ENCODE measurements at regions not wholly inside any gene's neighbourhood (a gene's known extent, or its start where the extent isn't known, plus 50 kb on each side); places are given as distances from the start of the nearest gene placed in this dataset.
"Not testable (repeated sequence)": the region's sequence is repeated elsewhere in the genome, so short reads cannot be mapped to it uniquely, and the experiment has no call there.

GRCh38 chr12:62050785-62051184 lies 209.4 kb upstream of the USP15 start:
- H3K27ac ChIP-seq: no peak overlapping the region
- H4K20me1 ChIP-seq (ENCODE audit: low read depth): no peaks in the 10 kb centered on the region
- no peaks in the 10 kb centered on the region for H3K9me3 Mint-ChIP-seq
- no peaks in the 10 kb centered on the region for H3K9me3 ChIP-seq (ENCODE audit: low read depth)
- no peaks in the 10 kb centered on the region for H3K79me2 ChIP-seq (ENCODE audit: low read depth)
- no peaks in the 10 kb centered on the region for H3K4me1 Mint-ChIP-seq
- no peaks in the 10 kb centered on the region for H3F3A ChIP-seq (ENCODE audit: low read depth)
- no peaks in the 10 kb centered on the region for H3K27me3 ChIP-seq
- no peak overlapping the region for H3K4me3 ChIP-seq
- H3K4me2 ChIP-seq: no peak overlapping the region
- H2AFZ ChIP-seq (replicated peaks): no peak overlapping the region
- H3K36me3 Mint-ChIP-seq: no peaks in the 10 kb centered on the region
- H3K9ac ChIP-seq: no peak overlapping the region
- no peak overlapping the region for H3K27ac Mint-ChIP-seq
- H3K4me1 ChIP-seq: no peaks in the 10 kb centered on the region
- H3K4me3 Mint-ChIP-seq: no peak overlapping the region
- DNase-seq (ENCODE audit: low spot score): no peak
- no peaks in the 10 kb centered on the region for H3K36me3 ChIP-seq
- no peaks in the 10 kb centered on the region for H3K27me3 Mint-ChIP-seq (ENCODE audit: insufficient read depth, low read depth)
- TF ChIP-seq EZH2phosphoT487 (IDR thresholded peaks at IDR 0.05) (no peak), EZH2 (IDR thresholded peaks at IDR 0.05) (no peak)
- TF ChIP-seq, protein P1, sequence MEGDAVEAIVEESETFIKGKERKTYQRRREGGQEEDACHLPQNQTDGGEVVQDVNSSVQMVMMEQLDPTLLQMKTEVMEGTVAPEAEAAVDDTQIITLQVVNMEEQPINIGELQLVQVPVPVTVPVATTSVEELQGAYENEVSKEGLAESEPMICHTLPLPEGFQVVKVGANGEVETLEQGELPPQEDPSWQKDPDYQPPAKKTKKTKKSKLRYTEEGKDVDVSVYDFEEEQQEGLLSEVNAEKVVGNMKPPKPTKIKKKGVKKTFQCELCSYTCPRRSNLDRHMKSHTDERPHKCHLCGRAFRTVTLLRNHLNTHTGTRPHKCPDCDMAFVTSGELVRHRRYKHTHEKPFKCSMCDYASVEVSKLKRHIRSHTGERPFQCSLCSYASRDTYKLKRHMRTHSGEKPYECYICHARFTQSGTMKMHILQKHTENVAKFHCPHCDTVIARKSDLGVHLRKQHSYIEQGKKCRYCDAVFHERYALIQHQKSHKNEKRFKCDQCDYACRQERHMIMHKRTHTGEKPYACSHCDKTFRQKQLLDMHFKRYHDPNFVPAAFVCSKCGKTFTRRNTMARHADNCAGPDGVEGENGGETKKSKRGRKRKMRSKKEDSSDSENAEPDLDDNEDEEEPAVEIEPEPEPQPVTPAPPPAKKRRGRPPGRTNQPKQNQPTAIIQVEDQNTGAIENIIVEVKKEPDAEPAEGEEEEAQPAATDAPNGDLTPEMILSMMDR (IDR thresholded peaks at IDR 0.05): no peak

DNA sequence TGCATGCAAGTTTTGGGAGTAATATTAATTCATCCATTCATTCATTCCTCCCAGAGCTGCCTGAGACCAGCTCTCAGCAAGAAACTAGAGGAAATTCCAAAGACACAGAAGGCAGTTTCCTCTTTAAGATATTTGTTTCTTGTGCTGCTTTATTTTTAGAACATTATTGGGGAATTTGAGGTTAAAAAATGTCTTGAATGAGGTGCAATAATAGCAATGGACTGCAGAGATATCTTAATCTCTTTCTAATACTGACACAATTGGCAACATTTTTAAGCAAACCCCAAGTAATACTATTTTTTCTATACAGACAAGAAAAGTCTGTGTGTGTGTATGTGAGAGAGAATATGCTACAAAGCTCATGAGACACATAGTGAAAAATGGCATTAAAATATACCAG lies 190.2 kb upstream of the USP15 start:
- Mint-ChIP-seq H3K36me3 (no peaks in the 10 kb centered on the region), H3K4me3 (no peak overlapping the region), H3K27ac (no peak overlapping the region), H3K9me3 (no peaks in the 10 kb centered on the region), H3K27me3 (ENCODE audit: insufficient read depth, low read depth) (peaks cover 2% of the 10 kb centered on the region), H3K4me1 (no peaks in the 10 kb centered on the region)
- Histone ChIP-seq H3F3A (ENCODE audit: low read depth) (peaks cover 11% of the 10 kb centered on the region), H3K9me3 (ENCODE audit: low read depth) (no peaks in the 10 kb centered on the region), H4K20me1 (ENCODE audit: low read depth) (no peaks in the 10 kb centered on the region), H3K4me1 (peaks cover 31% of the 10 kb centered on the region), H2AFZ (replicated peaks) (no peak overlapping the region), H3K27ac (no peak overlapping the region), H3K36me3 (no peaks in the 10 kb centered on the region), H3K9ac (no peak overlapping the region), H3K27me3 (no peaks in the 10 kb centered on the region), H3K4me3 (no peak overlapping the region), H3K79me2 (ENCODE audit: low read depth) (no peaks in the 10 kb centered on the region), H3K4me2 (no peak overlapping the region)
- DNase-seq (ENCODE audit: low spot score): no peak
- TF ChIP-seq EZH2 (IDR thresholded peaks at IDR 0.05): no peak
- TF ChIP-seq EZH2phosphoT487 (IDR thresholded peaks at IDR 0.05): no peak
- TF ChIP-seq, protein P1 (IDR thresholded peaks at IDR 0.05): no peak

DNA sequence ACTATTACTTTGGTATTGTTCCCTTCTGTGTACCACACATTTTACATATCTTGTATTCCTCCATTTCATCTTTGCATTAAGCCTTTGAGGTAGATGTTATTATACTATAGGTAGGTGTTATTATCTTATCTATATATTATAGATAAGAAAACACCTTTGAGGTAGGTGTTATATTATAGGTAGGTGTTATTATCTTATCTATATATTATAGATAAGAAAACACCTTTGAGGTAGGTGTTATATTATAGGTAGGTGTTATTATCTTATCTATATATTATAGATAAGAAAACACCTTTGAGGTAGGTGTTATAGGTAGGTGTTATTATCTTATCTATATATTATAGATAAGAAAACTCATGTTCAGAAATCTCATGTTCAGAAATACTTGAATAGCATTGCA lies 187.0 kb upstream of the USP15 start:
- not testable (repeated sequence) for H3K79me2 ChIP-seq (ENCODE audit: low read depth); H3K9me3 Mint-ChIP-seq; H3K36me3 Mint-ChIP-seq; H3K9ac ChIP-seq; H3K27ac Mint-ChIP-seq; H3K9me3 ChIP-seq (ENCODE audit: low read depth); H3K27me3 Mint-ChIP-seq (ENCODE audit: insufficient read depth, low read depth); H3K4me1 Mint-ChIP-seq; H2AFZ ChIP-seq (replicated peaks); H3K27ac ChIP-seq; H3K4me3 Mint-ChIP-seq; H3K27me3 ChIP-seq; H3K36me3 ChIP-seq; H4K20me1 ChIP-seq (ENCODE audit: low read depth); H3K4me2 ChIP-seq; DNase-seq (ENCODE audit: low spot score); H3K4me3 ChIP-seq
- H3F3A ChIP-seq (ENCODE audit: low read depth): peaks cover 11% of the 10 kb centered on the region
- H3K4me1 ChIP-seq: peaks cover 35% of the 10 kb centered on the region

DNA sequence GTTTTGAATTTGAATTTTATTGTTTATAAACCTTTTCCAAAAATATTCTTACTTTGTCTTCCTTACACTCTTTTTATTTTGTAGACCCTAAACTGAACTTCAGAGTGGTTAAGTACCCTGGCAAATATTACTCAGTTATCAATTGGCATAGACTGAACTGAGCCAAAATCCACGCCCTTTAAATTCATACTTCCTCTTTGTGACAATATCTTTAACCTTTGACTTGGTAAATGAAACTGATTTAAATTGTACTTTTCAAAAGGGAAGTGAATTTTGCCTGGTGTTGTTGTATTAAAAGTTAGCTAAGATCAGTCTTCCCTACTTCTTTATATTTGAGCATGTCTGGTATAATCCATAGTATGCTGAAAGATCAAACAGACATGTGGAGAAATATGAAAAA lies 184.3 kb upstream of the USP15 start:
- H3K4me1 Mint-ChIP-seq: no peaks in the 10 kb centered on the region
- Histone ChIP-seq H3K36me3 (no peaks in the 10 kb centered on the region), H3F3A (ENCODE audit: low read depth) (no peaks in the 10 kb centered on the region), H3K4me1 (peaks cover 13% of the 10 kb centered on the region), H3K79me2 (ENCODE audit: low read depth) (no peaks in the 10 kb centered on the region), H3K27me3 (no peaks in the 10 kb centered on the region), H3K9ac (no peak overlapping the region), H3K4me3 (no peak overlapping the region), H4K20me1 (ENCODE audit: low read depth) (no peaks in the 10 kb centered on the region), H3K9me3 (ENCODE audit: low read depth) (no peaks in the 10 kb centered on the region), H2AFZ (replicated peaks) (no peak overlapping the region), H3K27ac (no peak overlapping the region), H3K4me2 (no peak overlapping the region)
- TF ChIP-seq EZH2 (IDR thresholded peaks at IDR 0.05) (no peak), EZH2phosphoT487 (IDR thresholded peaks at IDR 0.05) (no peak)
- TF ChIP-seq, protein P1 (IDR thresholded peaks at IDR 0.05): no peak
- no peak overlapping the region for H3K4me3 Mint-ChIP-seq
- H3K9me3 Mint-ChIP-seq: no peaks in the 10 kb centered on the region
- H3K36me3 Mint-ChIP-seq: no peaks in the 10 kb centered on the region
- peaks cover 2% of the 10 kb centered on the region for H3K27me3 Mint-ChIP-seq (ENCODE audit: insufficient read depth, low read depth)
- H3K27ac Mint-ChIP-seq: no peak overlapping the region
- DNase-seq (ENCODE audit: low spot score): no peak
